ENCODE measurements at regions not wholly inside any gene's neighbourhood (a gene's known extent, or its start where the extent isn't known, plus 50 kb on each side); places are given as distances from the start of the nearest gene placed in this dataset.
A peak's percentile ranks its signal among the peaks of the same experiment; 100 is the strongest.

GRCh38 chr16:9682320-9682719 lies 499.9 kb downstream of the GRIN2A start:
- H3K9me2 ChIP-seq (ENCODE audit: insufficient read depth), result no peaks in the 10 kb centered on the region
- peak; percentile 42 for ATAC-seq
- no peak for DNase-seq (ENCODE audit: low spot score)
- peaks cover 5% of the 10 kb centered on the region for H3K36me3 ChIP-seq (ENCODE audit: insufficient read depth)
- no peaks in the 10 kb centered on the region for H3K27me3 ChIP-seq (ENCODE audit: insufficient read depth)
- no peaks in the 10 kb centered on the region for H3K79me2 ChIP-seq (replicated peaks; ENCODE audit: insufficient read depth)
- TF ChIP-seq ZNF114 (CRISPR knock-in tag; IDR thresholded peaks at IDR 0.05) (no peak), REST (IDR thresholded peaks at IDR 0.05; ENCODE audit: unreplicated experiment) (no peak), CREB1 (CRISPR knock-in tag; IDR thresholded peaks at IDR 0.05; ENCODE audit: low read depth) (no peak), ETS1 (IDR thresholded peaks at IDR 0.05) (no peak), POLR2AphosphoS5 (IDR thresholded peaks at IDR 0.05; ENCODE audit: low read depth) (no peak), EZH2phosphoT487 (IDR thresholded peaks at IDR 0.05; ENCODE audit: unreplicated experiment) (no peak), JUNB (IDR thresholded peaks at IDR 0.05; ENCODE audit: unreplicated experiment) (no peak), NANOG (IDR thresholded peaks at IDR 0.05; ENCODE audit: borderline replicate concordance) (no peak), ZNF331 (CRISPR knock-in tag; IDR thresholded peaks at IDR 0.05; ENCODE audit: low read depth) (no peak)
- TF ChIP-seq, protein P1, sequence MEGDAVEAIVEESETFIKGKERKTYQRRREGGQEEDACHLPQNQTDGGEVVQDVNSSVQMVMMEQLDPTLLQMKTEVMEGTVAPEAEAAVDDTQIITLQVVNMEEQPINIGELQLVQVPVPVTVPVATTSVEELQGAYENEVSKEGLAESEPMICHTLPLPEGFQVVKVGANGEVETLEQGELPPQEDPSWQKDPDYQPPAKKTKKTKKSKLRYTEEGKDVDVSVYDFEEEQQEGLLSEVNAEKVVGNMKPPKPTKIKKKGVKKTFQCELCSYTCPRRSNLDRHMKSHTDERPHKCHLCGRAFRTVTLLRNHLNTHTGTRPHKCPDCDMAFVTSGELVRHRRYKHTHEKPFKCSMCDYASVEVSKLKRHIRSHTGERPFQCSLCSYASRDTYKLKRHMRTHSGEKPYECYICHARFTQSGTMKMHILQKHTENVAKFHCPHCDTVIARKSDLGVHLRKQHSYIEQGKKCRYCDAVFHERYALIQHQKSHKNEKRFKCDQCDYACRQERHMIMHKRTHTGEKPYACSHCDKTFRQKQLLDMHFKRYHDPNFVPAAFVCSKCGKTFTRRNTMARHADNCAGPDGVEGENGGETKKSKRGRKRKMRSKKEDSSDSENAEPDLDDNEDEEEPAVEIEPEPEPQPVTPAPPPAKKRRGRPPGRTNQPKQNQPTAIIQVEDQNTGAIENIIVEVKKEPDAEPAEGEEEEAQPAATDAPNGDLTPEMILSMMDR (conservative IDR thresholded peaks at IDR 0.05; ENCODE audit: low read depth in 2 of 2), result no peak
- Mint-ChIP-seq H3K27ac (no peak overlapping the region), H3K36me3 (ENCODE audit: low read depth) (peaks cover 16% of the 10 kb centered on the region), H3K4me1 (peaks cover 45% of the 10 kb centered on the region), H3K27me3 (ENCODE audit: insufficient read depth, low read depth, poor library complexity) (peaks cover 5% of the 10 kb centered on the region), H3K4me3 (no peak overlapping the region), H3K9me3 (peaks cover 18% of the 10 kb centered on the region)
- H4K20me1 ChIP-seq (replicated peaks; ENCODE audit: insufficient read depth), result no peaks in the 10 kb centered on the region
- H3K4me3 ChIP-seq, result no peak overlapping the region
- no peak overlapping the region for H2AFZ ChIP-seq
- H3F3A ChIP-seq (replicated peaks; ENCODE audit: low read depth), result peaks cover 17% of the 10 kb centered on the region
- H3K27ac ChIP-seq (ENCODE audit: low read depth), result peak overlapping the region; percentile 97
- H3K4me2 ChIP-seq, result no peak overlapping the region
- H3K4me1 ChIP-seq (ENCODE audit: insufficient read depth), result peaks cover 49% of the 10 kb centered on the region

DNA sequence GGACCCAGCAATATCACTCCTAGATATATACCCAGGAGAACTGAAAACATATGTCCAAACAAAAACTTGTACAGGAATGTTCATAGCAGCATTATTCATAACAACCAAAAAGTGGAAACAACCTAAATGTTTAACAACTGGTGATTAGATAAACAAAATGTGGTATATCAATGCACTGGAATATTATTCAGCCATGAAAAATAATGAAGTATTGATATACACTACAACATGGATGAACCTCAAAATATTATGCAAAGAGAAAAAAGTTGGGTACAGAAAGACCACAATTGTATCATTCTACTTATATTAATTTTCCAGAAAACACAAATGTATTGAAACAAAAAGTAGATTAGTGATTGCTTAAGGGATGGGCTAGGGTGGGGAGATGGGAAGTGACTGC lies 498.6 kb downstream of the GRIN2A start:
- DNase-seq (ENCODE audit: low spot score) (no peak), ATAC-seq (no peak)
- peaks cover 38% of the 10 kb centered on the region for H3K4me1 ChIP-seq (ENCODE audit: insufficient read depth)
- H4K20me1 ChIP-seq (replicated peaks; ENCODE audit: insufficient read depth), result no peaks in the 10 kb centered on the region
- Mint-ChIP-seq H3K36me3 (ENCODE audit: low read depth) (peaks cover 21% of the 10 kb centered on the region), H3K27ac (no peak overlapping the region), H3K4me3 (no peak overlapping the region), H3K9me3 (peaks cover 18% of the 10 kb centered on the region), H3K27me3 (ENCODE audit: insufficient read depth, low read depth, poor library complexity) (peaks cover 10% of the 10 kb centered on the region), H3K4me1 (peaks cover 39% of the 10 kb centered on the region)
- peaks cover 17% of the 10 kb centered on the region for H3F3A ChIP-seq (replicated peaks; ENCODE audit: low read depth)
- H3K27ac ChIP-seq (ENCODE audit: low read depth), result no peak overlapping the region
- H2AFZ ChIP-seq, result no peak overlapping the region
- H3K36me3 ChIP-seq (ENCODE audit: insufficient read depth), result peaks cover 5% of the 10 kb centered on the region
- no peak overlapping the region for H3K4me2 ChIP-seq
- H3K79me2 ChIP-seq (replicated peaks; ENCODE audit: insufficient read depth), result no peaks in the 10 kb centered on the region
- H3K27me3 ChIP-seq (ENCODE audit: insufficient read depth), result no peaks in the 10 kb centered on the region
- no peak overlapping the region for H3K4me3 ChIP-seq
- no peaks in the 10 kb centered on the region for H3K9me2 ChIP-seq (ENCODE audit: insufficient read depth)
- no peak for TF ChIP-seq NANOG (IDR thresholded peaks at IDR 0.05; ENCODE audit: borderline replicate concordance)
- TF ChIP-seq ZNF114 (CRISPR knock-in tag; IDR thresholded peaks at IDR 0.05), result no peak
- no peak for TF ChIP-seq STAT1 (IDR thresholded peaks at IDR 0.05; ENCODE audit: unreplicated experiment)
- TF ChIP-seq POLR2AphosphoS5 (IDR thresholded peaks at IDR 0.05; ENCODE audit: low read depth), result no peak
- TF ChIP-seq, protein P1 (conservative IDR thresholded peaks at IDR 0.05; ENCODE audit: low read depth in 2 of 2), result no peak
